ENCODE measurements at regions not wholly inside any gene's neighbourhood (a gene's known extent, or its start where the extent isn't known, plus 50 kb on each side); places are given as distances from the start of the nearest gene placed in this dataset.

DNA sequence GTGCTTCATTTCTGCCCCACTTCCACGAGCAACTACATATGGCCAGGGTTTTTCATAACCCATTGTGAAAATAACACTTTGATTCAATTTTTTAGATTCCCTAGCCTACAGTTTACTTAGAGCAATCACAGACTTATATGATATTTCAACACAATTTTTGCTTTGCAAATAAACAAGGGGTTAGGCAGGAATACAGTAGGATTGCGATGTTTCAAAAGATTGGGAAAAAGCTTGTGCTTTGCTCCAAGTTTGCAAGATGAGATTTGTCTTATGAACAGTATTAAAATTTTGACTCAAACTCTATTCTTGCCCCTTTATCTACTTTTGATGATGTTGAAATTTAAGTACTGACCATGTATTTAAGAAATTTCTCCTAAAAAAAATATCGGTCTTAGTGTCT lies 814.5 kb upstream of the PIK3C3 start:
- H3K27me3 ChIP-seq (replicated peaks in 1 of 4; ENCODE audit: control insufficient read depth in 3 of 4, extremely low read depth in 1 of 4, insufficient read depth in 3 of 4, low read length in 3 of 4): no peaks in the 10 kb centered on the region
- H4K8ac ChIP-seq (ENCODE audit: extremely low read depth, insufficient read depth, low read length): no peak overlapping the region
- H3K27ac ChIP-seq (ENCODE audit: low read depth, low read length): no peak overlapping the region
- H3K14ac ChIP-seq (ENCODE audit: insufficient read length): no peak overlapping the region
- H2AFZ ChIP-seq (ENCODE audit: low read length): no peak overlapping the region
- H3K79me1 ChIP-seq (ENCODE audit: low read depth, low read length): no peaks in the 10 kb centered on the region
- H4K91ac ChIP-seq (replicated peaks; ENCODE audit: insufficient read length, low read length): no peak overlapping the region
- H3K23me2 ChIP-seq (ENCODE audit: low read depth, low read length): no peaks in the 10 kb centered on the region
- no peak overlapping the region for H3K4me2 ChIP-seq (ENCODE audit: insufficient read depth in 1 of 2, low read depth in 2 of 2, low read length in 2 of 2)
- no peak overlapping the region for H4K5ac ChIP-seq (ENCODE audit: insufficient read length, low read depth, low read length)
- no peak for FAIRE-seq
- H3K4ac ChIP-seq (replicated peaks; ENCODE audit: insufficient read length, low read depth, low read length): no peak overlapping the region
- no peak overlapping the region for H3K56ac ChIP-seq (replicated peaks; ENCODE audit: insufficient read length, low read depth, low read length)
- H2BK120ac ChIP-seq (replicated peaks; ENCODE audit: low read depth, low read length): no peak overlapping the region
- H4K20me1 ChIP-seq (replicated peaks in 1 of 2; ENCODE audit: control insufficient read depth in 1 of 2, insufficient read depth in 2 of 2, low read length in 2 of 2): no peaks in the 10 kb centered on the region
- H2BK5ac ChIP-seq (ENCODE audit: low read depth, low read length): no peak overlapping the region
- no peak overlapping the region for H3K18ac ChIP-seq (ENCODE audit: extremely low read depth, low read length)
- WGBS, 2 experiments (ENCODE audit: extremely low coverage in 1 of 2, insufficient coverage in 1 of 2, insufficient read length in 1 of 2, insufficient replicate concordance in 2 of 2, low coverage in 1 of 2, low lambda C conversion rate in 2 of 2, missing lambda C conversion rate in 1 of 2): 89% methylated on average over 3 of the region's 3 CpGs; no CpG with 5 or more reads in 1 of the 2 experiments
- ChIA-PET CTCF (ENCODE audit: partially characterized antibody) (no interaction called here), POLR2A (ENCODE audit: partially characterized antibody) (no interaction called here)
- H3K36me3 ChIP-seq (ENCODE audit: control insufficient read depth in 2 of 4, insufficient read depth in 4 of 4, low read length in 3 of 4): no peaks in the 10 kb centered on the region
- no peaks in the 10 kb centered on the region for H3K79me2 ChIP-seq (ENCODE audit: control insufficient read depth in 1 of 2, insufficient read depth in 2 of 2, low read length in 2 of 2)
- no peaks in the 10 kb centered on the region for H3K4me1 ChIP-seq (replicated peaks in 1 of 4; ENCODE audit: control insufficient read depth in 3 of 4, insufficient read depth in 4 of 4, low read length in 3 of 4)
- H2AK5ac ChIP-seq (ENCODE audit: low read depth, low read length): no peak overlapping the region
- no peak overlapping the region for H3K23ac ChIP-seq (ENCODE audit: insufficient read length)
- H2BK12ac ChIP-seq (ENCODE audit: low read depth, low read length): no peak overlapping the region
- H2BK15ac ChIP-seq (ENCODE audit: low read length): no peak overlapping the region
- H3K4me3 ChIP-seq (ENCODE audit: extremely low read depth in 1 of 4, insufficient read depth in 2 of 4, low read depth in 3 of 4, low read length in 4 of 4): no peak overlapping the region
- no peak for DNase-seq (ENCODE audit: low read depth in 1 of 2, low spot score in 2 of 2)
- H3K9me3 ChIP-seq (ENCODE audit: insufficient read depth in 2 of 2, low read depth in 1 of 2, low read length in 1 of 2): no peaks in the 10 kb centered on the region
- H3K9ac ChIP-seq (replicated peaks in 1 of 4; ENCODE audit: extremely low read depth in 1 of 4, low read depth in 3 of 4, low read length in 3 of 4): no peak overlapping the region
- no peak overlapping the region for H2BK20ac ChIP-seq (ENCODE audit: low read length)
- TF ChIP-seq CTBP2 (IDR thresholded peaks at IDR 0.05; ENCODE audit: borderline replicate concordance, insufficient read depth, insufficient read length, low read length) (no peak), KDM1A (IDR thresholded peaks at IDR 0.05; ENCODE audit: borderline replicate concordance, low read length) (no peak), BACH1 (IDR thresholded peaks at IDR 0.05; ENCODE audit: low read length) (no peak), RFX5 (IDR thresholded peaks at IDR 0.05; ENCODE audit: borderline replicate concordance, low read depth, low read length) (no peak), SUZ12 (IDR thresholded peaks at IDR 0.05; ENCODE audit: low read length) (no peak), SP2 (IDR thresholded peaks at IDR 0.05; ENCODE audit: low read length) (no peak), SP1 (IDR thresholded peaks at IDR 0.05; ENCODE audit: low read depth, low read length) (no peak), SRF (IDR thresholded peaks at IDR 0.05; ENCODE audit: low read depth, low read length) (no peak), RNF2 (IDR thresholded peaks at IDR 0.05; ENCODE audit: borderline replicate concordance, low read depth, low read length, missing control alignments, poor library complexity, severe bottlenecking) (no peak), BRCA1 (IDR thresholded peaks at IDR 0.05; ENCODE audit: low read depth, low read length) (no peak), TCF12 (IDR thresholded peaks at IDR 0.05; ENCODE audit: low read depth, low read length) (no peak), EGR1 (IDR thresholded peaks at IDR 0.05; ENCODE audit: borderline replicate concordance, low read depth, low read length) (no peak), GTF2F1 (IDR thresholded peaks at IDR 0.05; ENCODE audit: borderline replicate concordance, low read depth, low read length) (no peak), FOSL1 (IDR thresholded peaks at IDR 0.05; ENCODE audit: insufficient read depth, low read depth, low read length) (no peak)
- TF ChIP-seq, protein P1, sequence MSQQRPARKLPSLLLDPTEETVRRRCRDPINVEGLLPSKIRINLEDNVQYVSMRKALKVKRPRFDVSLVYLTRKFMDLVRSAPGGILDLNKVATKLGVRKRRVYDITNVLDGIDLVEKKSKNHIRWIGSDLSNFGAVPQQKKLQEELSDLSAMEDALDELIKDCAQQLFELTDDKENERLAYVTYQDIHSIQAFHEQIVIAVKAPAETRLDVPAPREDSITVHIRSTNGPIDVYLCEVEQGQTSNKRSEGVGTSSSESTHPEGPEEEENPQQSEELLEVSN (IDR thresholded peaks at IDR 0.05): no peak

Measured in H1 (cell line).